Natural killer cell (primary cell): ENCODE measurements at regions not wholly inside any gene's neighbourhood (a gene's known extent, or its start where the extent isn't known, plus 50 kb on each side); places are given as distances from the start of the nearest gene placed in this dataset.

Experiments used
- ATAC-seq, 3 donors: fragments of 150-1000 bp in 2 of 3; fragments of 200-7000 bp in 1 of 3; cut with Tn5 transposase; 1 replicate in 1 of 3; 2 replicates in 2 of 3; pipeline ENCODE4 v1.10.0; 2021; ENCODE audit warnings: mild to moderate bottlenecking in 2 of 3, moderate library complexity in 2 of 3
- DNase-seq, 2 donors: peaks; one replicate each; pipeline versions ENCODE4 v3.0.0 to v3.0.0-alpha.2; 2013 to 2021; ENCODE audit warnings: mixed read lengths in 1 of 2
- H3K27ac ChIP-seq: one replicate; pipeline ENCODE4 v1.5.1; 2013; ENCODE audit warnings: mild to moderate bottlenecking, low read length
- H3K27me3 ChIP-seq: one replicate; pipeline ENCODE4 v1.6.1; 2013; ENCODE audit warnings: low read length; ENCODE audit not compliant: control insufficient read depth, insufficient read depth
- H3K36me3 ChIP-seq: one replicate; pipeline ENCODE4 v1.6.1; 2013; ENCODE audit warnings: low read length; ENCODE audit not compliant: control insufficient read depth, insufficient read depth
- H3K4me1 ChIP-seq: one replicate; pipeline ENCODE4 v1.6.1; 2013; ENCODE audit warnings: low read length; ENCODE audit not compliant: control insufficient read depth, insufficient read depth
- H3K4me3 ChIP-seq: one replicate; pipeline ENCODE4 v1.5.1; 2013; ENCODE audit warnings: low read length
- H3K9me3 ChIP-seq: one replicate; pipeline ENCODE4 v1.6.1; 2013; ENCODE audit warnings: low read length; ENCODE audit not compliant: control insufficient read depth, insufficient read depth
- H3K27ac Mint-ChIP-seq, 2 donors: one replicate each; pipeline ENCODE4 v1.8.0; 2022; ENCODE audit warnings: mild to moderate bottlenecking in 2 of 2, mixed read lengths in 2 of 2, moderate library complexity in 1 of 2
- H3K27me3 Mint-ChIP-seq, 2 donors: one replicate each; pipeline ENCODE4 v1.8.0; 2022; ENCODE audit warnings: low read depth in 2 of 2, mixed read lengths in 2 of 2
- H3K36me3 Mint-ChIP-seq: one replicate; pipeline ENCODE4 v1.8.0; 2022; ENCODE audit warnings: mixed read lengths
- H3K4me1 Mint-ChIP-seq, 2 donors: one replicate each; pipeline ENCODE4 v1.8.0; 2022; ENCODE audit warnings: mixed read lengths in 2 of 2
- H3K4me3 Mint-ChIP-seq: one replicate; pipeline ENCODE4 v1.8.0; 2022; ENCODE audit warnings: mild to moderate bottlenecking, moderate library complexity, mixed read lengths
- H3K9me3 Mint-ChIP-seq, 2 donors: one replicate each; pipeline ENCODE4 v1.8.0; 2022; ENCODE audit warnings: mixed read lengths in 2 of 2
- WGBS: methylation state at CpG from one replicate; pipeline ENCODE4 v1.1.7; 2013; ENCODE audit warnings: missing lambda C conversion rate; ENCODE audit not compliant: insufficient coverage; 5-methylcytosine and 5-hydroxymethylcytosine counted together
- intact Hi-C: fragments of 100-400 bp; cut with micrococcal nuclease; formaldehyde crosslinking; loops from one replicate; pipeline ENCODE4 v1.14.2; 2022
- TF ChIP-seq, protein P1 (sequence below): fragments of 200-600 bp; IDR thresholded peaks from one replicate; pipeline ENCODE4 v1.8.0; 2022; ENCODE audit warnings: antibody characterized with exemption

DNA sequence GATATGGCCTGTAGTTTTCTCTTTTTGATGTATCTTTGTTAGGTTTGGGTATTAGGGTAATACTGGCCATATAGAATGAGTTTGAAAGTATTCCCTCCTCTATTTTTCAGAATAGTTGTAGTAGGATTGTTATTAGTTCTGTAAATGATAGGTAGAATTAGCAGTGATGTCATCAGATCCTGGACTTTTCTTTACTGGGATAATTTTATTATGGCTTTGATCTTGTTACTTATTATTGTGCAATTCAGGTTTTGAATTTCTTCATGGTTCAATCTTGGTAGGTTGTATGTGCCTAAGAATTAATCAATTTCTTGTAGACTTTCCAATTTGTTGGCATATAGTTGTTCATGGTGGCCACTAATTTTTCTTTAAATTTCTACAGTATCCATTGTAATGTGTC, 916.6 kb downstream of the CCDC85A start:
- intact Hi-C loops = no loop called here
- TF ChIP-seq, protein P1, sequence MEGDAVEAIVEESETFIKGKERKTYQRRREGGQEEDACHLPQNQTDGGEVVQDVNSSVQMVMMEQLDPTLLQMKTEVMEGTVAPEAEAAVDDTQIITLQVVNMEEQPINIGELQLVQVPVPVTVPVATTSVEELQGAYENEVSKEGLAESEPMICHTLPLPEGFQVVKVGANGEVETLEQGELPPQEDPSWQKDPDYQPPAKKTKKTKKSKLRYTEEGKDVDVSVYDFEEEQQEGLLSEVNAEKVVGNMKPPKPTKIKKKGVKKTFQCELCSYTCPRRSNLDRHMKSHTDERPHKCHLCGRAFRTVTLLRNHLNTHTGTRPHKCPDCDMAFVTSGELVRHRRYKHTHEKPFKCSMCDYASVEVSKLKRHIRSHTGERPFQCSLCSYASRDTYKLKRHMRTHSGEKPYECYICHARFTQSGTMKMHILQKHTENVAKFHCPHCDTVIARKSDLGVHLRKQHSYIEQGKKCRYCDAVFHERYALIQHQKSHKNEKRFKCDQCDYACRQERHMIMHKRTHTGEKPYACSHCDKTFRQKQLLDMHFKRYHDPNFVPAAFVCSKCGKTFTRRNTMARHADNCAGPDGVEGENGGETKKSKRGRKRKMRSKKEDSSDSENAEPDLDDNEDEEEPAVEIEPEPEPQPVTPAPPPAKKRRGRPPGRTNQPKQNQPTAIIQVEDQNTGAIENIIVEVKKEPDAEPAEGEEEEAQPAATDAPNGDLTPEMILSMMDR = no peak
- ATAC-seq (no peak), DNase-seq (no peak)
- H3K27ac Mint-ChIP-seq = no peak overlapping the region
- no peaks in the 10 kb centered on the region for H3K27me3 Mint-ChIP-seq
- no peaks in the 10 kb centered on the region for H3K4me1 Mint-ChIP-seq
- peaks cover 32% of the 10 kb centered on the region for H3K36me3 Mint-ChIP-seq
- Histone ChIP-seq H3K4me1 (no peaks in the 10 kb centered on the region), H3K4me3 (no peak overlapping the region), H3K9me3 (no peaks in the 10 kb centered on the region), H3K27me3 (no peaks in the 10 kb centered on the region), H3K27ac (no peak overlapping the region), H3K36me3 (no peaks in the 10 kb centered on the region)
- no peak overlapping the region for H3K4me3 Mint-ChIP-seq
- peaks cover 17 to 41% of the 10 kb centered on the region in 2 donors for H3K9me3 Mint-ChIP-seq

DNA sequence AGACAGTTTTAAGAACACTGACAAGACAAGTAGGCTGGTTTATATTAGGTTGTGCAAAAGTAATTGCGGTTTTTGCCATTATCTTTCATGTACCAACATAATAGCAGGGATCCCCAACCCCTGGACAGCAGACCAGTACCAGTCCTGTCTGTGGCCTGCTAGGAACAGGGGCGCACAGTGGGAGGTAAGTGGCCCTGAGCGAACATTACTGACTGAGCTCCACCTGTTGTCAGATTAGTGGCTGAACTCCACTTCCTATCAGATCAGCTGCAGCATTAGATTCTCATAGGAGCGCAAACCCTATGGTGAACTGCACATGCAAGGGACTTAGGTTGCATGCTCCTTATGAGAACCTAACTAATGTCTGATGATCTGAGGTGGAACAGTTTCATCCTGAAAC, 921.9 kb downstream of the CCDC85A start:
- H3K27me3 Mint-ChIP-seq = no peaks in the 10 kb centered on the region
- no peak overlapping the region for H3K4me3 Mint-ChIP-seq
- Histone ChIP-seq H3K36me3 (no peaks in the 10 kb centered on the region), H3K27ac (no peak overlapping the region), H3K4me1 (no peaks in the 10 kb centered on the region), H3K4me3 (no peak overlapping the region), H3K27me3 (no peaks in the 10 kb centered on the region), H3K9me3 (no peaks in the 10 kb centered on the region)
- TF ChIP-seq, protein P1 = no peak
- H3K27ac Mint-ChIP-seq = no peak overlapping the region
- H3K9me3 Mint-ChIP-seq = peaks cover 13 to 27% of the 10 kb centered on the region in 2 donors
- no peak for DNase-seq
- WGBS = 72% methylated on average over 4 of the region's 4 CpGs
- intact Hi-C loops = no loop called here
- no peak for ATAC-seq
- peaks cover 19% of the 10 kb centered on the region for H3K36me3 Mint-ChIP-seq
- H3K4me1 Mint-ChIP-seq = no peaks in the 10 kb centered on the region

DNA sequence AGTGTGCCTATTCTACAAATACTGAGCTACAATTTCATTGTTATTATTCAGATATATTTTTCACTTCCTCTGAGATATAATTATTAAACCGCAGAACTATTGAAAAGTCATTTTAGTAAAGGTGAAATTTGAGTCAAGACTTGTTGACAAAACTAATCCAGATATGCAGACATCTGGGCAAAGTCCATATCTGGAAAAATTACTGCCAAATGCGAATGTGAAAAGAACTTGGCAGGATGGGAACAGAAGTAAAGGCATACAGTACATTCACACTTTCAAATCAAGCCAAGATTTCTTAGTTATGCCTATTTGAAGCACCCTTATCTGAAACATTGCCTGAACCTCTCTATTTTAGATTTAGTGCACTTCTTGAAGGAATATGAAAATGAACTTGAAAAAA, 923.6 kb downstream of the CCDC85A start:
- ATAC-seq (no peak), DNase-seq (no peak)
- 79% methylated on average over 2 of the region's 2 CpGs for WGBS
- H3K4me3 Mint-ChIP-seq = no peak overlapping the region
- H3K36me3 Mint-ChIP-seq = peaks cover 17% of the 10 kb centered on the region
- peaks cover 17 to 28% of the 10 kb centered on the region in 2 donors for H3K9me3 Mint-ChIP-seq
- Histone ChIP-seq H3K4me1 (no peaks in the 10 kb centered on the region), H3K27me3 (no peaks in the 10 kb centered on the region), H3K27ac (no peak overlapping the region), H3K4me3 (no peak overlapping the region), H3K9me3 (no peaks in the 10 kb centered on the region), H3K36me3 (no peaks in the 10 kb centered on the region)
- TF ChIP-seq, protein P1 = no peak
- intact Hi-C loops = no loop called here
- H3K27ac Mint-ChIP-seq = no peak overlapping the region
- H3K27me3 Mint-ChIP-seq = no peaks in the 10 kb centered on the region
- no peaks in the 10 kb centered on the region for H3K4me1 Mint-ChIP-seq

DNA sequence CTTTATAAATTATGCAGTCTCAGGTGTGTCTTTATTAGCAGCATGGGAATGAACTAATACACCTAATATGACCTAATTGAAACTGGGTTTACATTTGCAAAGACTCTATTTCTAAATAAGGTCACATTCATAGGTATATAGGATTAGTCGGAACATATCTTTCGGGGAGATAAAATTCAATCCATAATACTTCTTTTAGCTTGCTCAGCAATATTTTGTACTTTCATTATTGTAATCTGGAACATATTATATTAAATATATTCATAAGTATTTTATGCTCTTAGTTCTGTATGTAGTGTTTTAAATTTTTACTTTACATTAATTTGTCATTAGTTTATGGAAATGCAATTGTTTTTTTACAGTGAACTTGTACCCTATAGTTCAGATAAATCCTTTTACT, 927.7 kb downstream of the CCDC85A start:
- no peak overlapping the region for H3K27ac Mint-ChIP-seq
- Histone ChIP-seq H3K4me1 (no peaks in the 10 kb centered on the region), H3K9me3 (no peaks in the 10 kb centered on the region), H3K27ac (no peak overlapping the region), H3K36me3 (no peaks in the 10 kb centered on the region), H3K27me3 (no peaks in the 10 kb centered on the region), H3K4me3 (no peak overlapping the region)
- DNase-seq = no peak
- H3K36me3 Mint-ChIP-seq = peaks cover 8% of the 10 kb centered on the region
- intact Hi-C loops = no loop called here
- TF ChIP-seq, protein P1 = no peak
- no peak for ATAC-seq
- no peaks in the 10 kb centered on the region for H3K4me1 Mint-ChIP-seq
- WGBS = no CpG with 5 or more reads among the region's 2 CpGs
- H3K27me3 Mint-ChIP-seq = no peaks in the 10 kb centered on the region
- no peak overlapping the region for H3K4me3 Mint-ChIP-seq
- peaks cover 17 to 27% of the 10 kb centered on the region in 2 donors for H3K9me3 Mint-ChIP-seq
